ENCODE measurements at regions not wholly inside any gene's neighbourhood (a gene's known extent, or its start where the extent isn't known, plus 50 kb on each side); places are given as distances from the start of the nearest gene placed in this dataset.

DNA sequence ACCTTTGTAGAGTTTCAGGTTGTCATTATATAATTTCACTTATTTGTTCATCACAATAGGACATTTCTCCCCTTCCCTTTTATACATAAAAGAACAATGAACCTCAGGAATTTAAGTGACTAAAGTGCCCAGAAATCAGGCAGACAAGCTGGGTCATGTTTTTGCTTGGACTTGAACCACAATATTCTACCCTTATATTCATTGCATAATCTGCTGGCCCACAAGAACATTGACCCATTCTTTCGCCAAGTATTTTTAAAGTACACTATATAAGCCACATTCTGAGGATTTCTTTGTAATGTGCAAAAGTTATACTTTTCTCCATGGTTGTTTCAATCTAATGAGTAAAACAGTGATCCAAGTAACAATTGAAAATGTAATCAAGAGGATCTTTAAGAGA, 637.5 kb upstream of the SLIT2 start:
- Mint-ChIP-seq H3K4me3 (no peak overlapping the region), H3K36me3 (no peaks in the 10 kb centered on the region), H3K27me3 (no peaks in the 10 kb centered on the region), H3K4me1 (no peaks in the 10 kb centered on the region), H3K27ac (no peak overlapping the region), H3K9me3 (peaks cover 6 to 27% (median 15%) of the 10 kb centered on the region in 8 donors)
- no peaks in the 10 kb centered on the region for H3K36me3 ChIP-seq (ENCODE audit: insufficient read depth, low read length)
- no peak for DNase-seq
- POLR2A ChIA-PET (ENCODE audit: partially characterized antibody): no interaction called here
- H3K4me1 ChIP-seq (ENCODE audit: insufficient read depth, low read length): no peaks in the 10 kb centered on the region
- no peaks in the 10 kb centered on the region for H3K27me3 ChIP-seq (ENCODE audit: insufficient read depth, low read length)
- no peak overlapping the region for H3K4me3 ChIP-seq (ENCODE audit: low read length in 2 of 2)
- CTCF ChIA-PET (ENCODE audit: partially characterized antibody): no interaction called here
- H3K9me3 ChIP-seq (ENCODE audit: control insufficient read depth in 1 of 2, low read length in 2 of 2): no peaks in the 10 kb centered on the region
- intact Hi-C loops (cut with micrococcal nuclease): no loop called here
- H3K27ac ChIP-seq (ENCODE audit: low read depth, low read length): no peak overlapping the region

GRCh38 chr4:19596342-19596741, 655.4 kb upstream of the SLIT2 start:
- intact Hi-C loops (cut with micrococcal nuclease): no loop called here

GRCh38 chr4:19592391-19592790, 659.3 kb upstream of the SLIT2 start:
- Mint-ChIP-seq H3K4me1 (no peaks in the 10 kb centered on the region), H3K4me3 (no peak overlapping the region), H3K9me3 (peaks cover 0 to 15% (median 7%) of the 10 kb centered on the region in 8 donors), H3K36me3 (no peaks in the 10 kb centered on the region), H3K27ac (no peak overlapping the region), H3K27me3 (no peaks in the 10 kb centered on the region)
- POLR2A ChIA-PET (ENCODE audit: partially characterized antibody): no interaction called here
- Histone ChIP-seq H3K27ac (ENCODE audit: low read depth, low read length) (no peak overlapping the region), H3K4me1 (ENCODE audit: insufficient read depth, low read length) (no peaks in the 10 kb centered on the region), H3K27me3 (ENCODE audit: insufficient read depth, low read length) (no peaks in the 10 kb centered on the region), H3K4me3 (ENCODE audit: low read length in 2 of 2) (no peak overlapping the region), H3K36me3 (ENCODE audit: insufficient read depth, low read length) (no peaks in the 10 kb centered on the region), H3K9me3 (ENCODE audit: control insufficient read depth in 1 of 2, low read length in 2 of 2) (no peaks in the 10 kb centered on the region)
- CTCF ChIA-PET (ENCODE audit: partially characterized antibody): no interaction called here
- DNase-seq: no peak
- intact Hi-C loops (cut with micrococcal nuclease): no loop called here

More at GRCh38 chr4:19596342-19596741, 655.4 kb upstream of the SLIT2 start:
- no peak overlapping the region for H3K27ac ChIP-seq (ENCODE audit: low read depth, low read length)
- no peak overlapping the region for H3K4me3 ChIP-seq (ENCODE audit: low read length in 2 of 2)
- H3K4me1 Mint-ChIP-seq: no peaks in the 10 kb centered on the region
- DNase-seq: no peak
- CTCF ChIA-PET (ENCODE audit: partially characterized antibody): no interaction called here
- no peaks in the 10 kb centered on the region for H3K36me3 ChIP-seq (ENCODE audit: insufficient read depth, low read length)
- no peaks in the 10 kb centered on the region for H3K4me1 ChIP-seq (ENCODE audit: insufficient read depth, low read length)
- H3K36me3 Mint-ChIP-seq: no peaks in the 10 kb centered on the region
- no peak overlapping the region for H3K27ac Mint-ChIP-seq
- no peaks in the 10 kb centered on the region for H3K27me3 ChIP-seq (ENCODE audit: insufficient read depth, low read length)
- no peaks in the 10 kb centered on the region for H3K27me3 Mint-ChIP-seq
- H3K9me3 ChIP-seq (ENCODE audit: control insufficient read depth in 1 of 2, low read length in 2 of 2): no peaks in the 10 kb centered on the region
- H3K9me3 Mint-ChIP-seq: peaks cover 0 to 15% (median 4%) of the 10 kb centered on the region in 8 donors
- no peak overlapping the region for H3K4me3 Mint-ChIP-seq
- POLR2A ChIA-PET (ENCODE audit: partially characterized antibody): no interaction called here

GRCh38 chr4:19583827-19584569, 667.7 kb upstream of the SLIT2 start:
- H3K9me3 ChIP-seq (ENCODE audit: control insufficient read depth in 1 of 2, low read length in 2 of 2): no peaks in the 10 kb centered on the region
- no peaks in the 10 kb centered on the region for H3K27me3 ChIP-seq (ENCODE audit: insufficient read depth, low read length)
- H3K27ac ChIP-seq (ENCODE audit: low read depth, low read length): no peak overlapping the region
- no peak overlapping the region for H3K4me3 ChIP-seq (ENCODE audit: low read length in 2 of 2)
- DNase-seq: no peak
- Mint-ChIP-seq H3K27me3 (no peaks in the 10 kb centered on the region), H3K4me1 (no peaks in the 10 kb centered on the region), H3K36me3 (no peaks in the 10 kb centered on the region), H3K4me3 (no peak overlapping the region), H3K9me3 (peaks cover 0 to 11% (median 3%) of the 10 kb centered on the region in 8 donors), H3K27ac (no peak overlapping the region)
- no peaks in the 10 kb centered on the region for H3K36me3 ChIP-seq (ENCODE audit: insufficient read depth, low read length)
- POLR2A ChIA-PET (ENCODE audit: partially characterized antibody): interaction anchor here (0.7 kb wide), 1 partner anchor 31 kb away, joined by 3 read pairs; no protein-coding TSS in a partner anchor
- CTCF ChIA-PET (ENCODE audit: partially characterized antibody): no interaction called here
- intact Hi-C loops (cut with micrococcal nuclease): no loop called here
- H3K4me1 ChIP-seq (ENCODE audit: insufficient read depth, low read length): no peaks in the 10 kb centered on the region

- POLR2A ChIA-PET (ENCODE audit: partially characterized antibody): no interaction called here
- intact Hi-C loops (cut with micrococcal nuclease): no loop called here
- no peaks in the 10 kb centered on the region for H3K27me3 Mint-ChIP-seq
Measured at GRCh38 chr4:19580095-19580494, 671.6 kb upstream of the SLIT2 start.

GRCh38 chr4:19579608-19580007, 672.1 kb upstream of the SLIT2 start:
- no peaks in the 10 kb centered on the region for H3K27me3 Mint-ChIP-seq
- Histone ChIP-seq H3K4me1 (ENCODE audit: insufficient read depth, low read length) (no peaks in the 10 kb centered on the region), H3K36me3 (ENCODE audit: insufficient read depth, low read length) (no peaks in the 10 kb centered on the region), H3K4me3 (ENCODE audit: low read length in 2 of 2) (no peak overlapping the region), H3K9me3 (ENCODE audit: control insufficient read depth in 1 of 2, low read length in 2 of 2) (no peaks in the 10 kb centered on the region), H3K27me3 (ENCODE audit: insufficient read depth, low read length) (no peaks in the 10 kb centered on the region), H3K27ac (ENCODE audit: low read depth, low read length) (no peak overlapping the region)
- CTCF ChIA-PET (ENCODE audit: partially characterized antibody): no interaction called here
- no peak for DNase-seq
- H3K9me3 Mint-ChIP-seq: peaks cover 0 to 14% (median 4%) of the 10 kb centered on the region in 8 donors
- H3K4me3 Mint-ChIP-seq: no peak overlapping the region
- H3K36me3 Mint-ChIP-seq: no peaks in the 10 kb centered on the region
- no peak overlapping the region for H3K27ac Mint-ChIP-seq
- H3K4me1 Mint-ChIP-seq: no peaks in the 10 kb centered on the region
- intact Hi-C loops (cut with micrococcal nuclease): no loop called here
- POLR2A ChIA-PET (ENCODE audit: partially characterized antibody): no interaction called here

More at GRCh38 chr4:19580095-19580494, 671.6 kb upstream of the SLIT2 start:
- no peak overlapping the region for H3K27ac ChIP-seq (ENCODE audit: low read depth, low read length)
- no peak overlapping the region for H3K4me3 ChIP-seq (ENCODE audit: low read length in 2 of 2)
- H3K36me3 ChIP-seq (ENCODE audit: insufficient read depth, low read length): no peaks in the 10 kb centered on the region
- no peaks in the 10 kb centered on the region for H3K36me3 Mint-ChIP-seq
- CTCF ChIA-PET (ENCODE audit: partially characterized antibody): no interaction called here
- H3K9me3 ChIP-seq (ENCODE audit: control insufficient read depth in 1 of 2, low read length in 2 of 2): no peaks in the 10 kb centered on the region
- DNase-seq: no peak
- no peaks in the 10 kb centered on the region for H3K27me3 ChIP-seq (ENCODE audit: insufficient read depth, low read length)
- H3K4me1 ChIP-seq (ENCODE audit: insufficient read depth, low read length): no peaks in the 10 kb centered on the region
- no peaks in the 10 kb centered on the region for H3K4me1 Mint-ChIP-seq
- H3K9me3 Mint-ChIP-seq: peaks cover 0 to 14% (median 4%) of the 10 kb centered on the region in 8 donors
- no peak overlapping the region for H3K27ac Mint-ChIP-seq
- H3K4me3 Mint-ChIP-seq: no peak overlapping the region

GRCh38 chr4:19577097-19577496, 674.6 kb upstream of the SLIT2 start:
- ChIA-PET CTCF (ENCODE audit: partially characterized antibody) (no interaction called here), POLR2A (ENCODE audit: partially characterized antibody) (no interaction called here)
- Mint-ChIP-seq H3K27me3 (no peaks in the 10 kb centered on the region), H3K36me3 (no peaks in the 10 kb centered on the region), H3K27ac (no peak overlapping the region), H3K4me3 (no peak overlapping the region), H3K4me1 (no peaks in the 10 kb centered on the region), H3K9me3 (peaks cover 2 to 14% (median 7%) of the 10 kb centered on the region in 8 donors)
- H3K4me3 ChIP-seq (ENCODE audit: low read length in 2 of 2): no peak overlapping the region
- H3K4me1 ChIP-seq (ENCODE audit: insufficient read depth, low read length): no peaks in the 10 kb centered on the region
- H3K27ac ChIP-seq (ENCODE audit: low read depth, low read length): no peak overlapping the region
- H3K9me3 ChIP-seq (ENCODE audit: control insufficient read depth in 1 of 2, low read length in 2 of 2): no peaks in the 10 kb centered on the region
- DNase-seq: peak in 1 of 5 donors; percentile 35
- no peaks in the 10 kb centered on the region for H3K36me3 ChIP-seq (ENCODE audit: insufficient read depth, low read length)
- intact Hi-C loops (cut with micrococcal nuclease): no loop called here
- no peaks in the 10 kb centered on the region for H3K27me3 ChIP-seq (ENCODE audit: insufficient read depth, low read length)

Measured in CD4-positive, alpha-beta memory T cell (primary cell).